ENCODE measurements at regions not wholly inside any gene's neighbourhood (a gene's known extent, or its start where the extent isn't known, plus 50 kb on each side); places are given as distances from the start of the nearest gene placed in this dataset.

GRCh38 chr11:93902921-93903320 is 52.5 kb upstream of the VSTM5 start:
- TF ChIP-seq EZH2phosphoT487 (IDR thresholded peaks at IDR 0.05; ENCODE audit: low read length) (no peak), EZH2 (optimal IDR thresholded peaks at IDR 0.05; ENCODE audit: low read depth, low read length) (no peak), CTCF (IDR thresholded peaks at IDR 0.05; ENCODE audit: low read length) (no peak)
- Histone ChIP-seq H3K9me2 (replicated peaks; ENCODE audit: insufficient read depth, low read length) (no peaks in the 10 kb centered on the region), H3K4me1 (ENCODE audit: low read length) (no peaks in the 10 kb centered on the region), H3K9me3 (replicated peaks; ENCODE audit: insufficient read depth, low read length) (no peaks in the 10 kb centered on the region), H3K9ac (ENCODE audit: low read length) (no peak overlapping the region), H3F3A (ENCODE audit: insufficient read depth, low read length) (no peaks in the 10 kb centered on the region), H3K4me3 (ENCODE audit: low read length) (no peak overlapping the region), H3K4me2 (ENCODE audit: low read depth, low read length) (no peak overlapping the region), H3K27me3 (replicated peaks; ENCODE audit: insufficient read depth, low read length) (no peaks in the 10 kb centered on the region), H3K36me3 (replicated peaks; ENCODE audit: insufficient read depth, low read length) (no peaks in the 10 kb centered on the region), H2AFZ (ENCODE audit: low read length) (no peak overlapping the region), H3K27ac (ENCODE audit: low read length) (no peak overlapping the region), H3K79me2 (ENCODE audit: low read length) (no peaks in the 10 kb centered on the region), H4K20me1 (ENCODE audit: insufficient read depth, low read length) (no peaks in the 10 kb centered on the region)
- no peak for DNase-seq

- Histone ChIP-seq H3F3A (ENCODE audit: insufficient read depth, low read length) (no peaks in the 10 kb centered on the region), H3K4me1 (ENCODE audit: low read length) (peaks cover 4% of the 10 kb centered on the region; the same call in 1 of the 2 replicates), H3K9me2 (replicated peaks; ENCODE audit: insufficient read depth, low read length) (no peaks in the 10 kb centered on the region), H3K4me3 (ENCODE audit: low read length) (no peak overlapping the region), H3K79me2 (ENCODE audit: low read length) (no peaks in the 10 kb centered on the region), H3K4me2 (ENCODE audit: low read depth, low read length) (no peak overlapping the region), H3K36me3 (replicated peaks; ENCODE audit: insufficient read depth, low read length) (no peaks in the 10 kb centered on the region), H4K20me1 (ENCODE audit: insufficient read depth, low read length) (no peaks in the 10 kb centered on the region), H3K9me3 (replicated peaks; ENCODE audit: insufficient read depth, low read length) (no peaks in the 10 kb centered on the region), H3K9ac (ENCODE audit: low read length) (no peak overlapping the region), H3K27ac (ENCODE audit: low read length) (no peak overlapping the region), H3K27me3 (replicated peaks; ENCODE audit: insufficient read depth, low read length) (no peaks in the 10 kb centered on the region), H2AFZ (ENCODE audit: low read length) (no peak overlapping the region)
- TF ChIP-seq EZH2phosphoT487 (IDR thresholded peaks at IDR 0.05; ENCODE audit: low read length), result no peak
- TF ChIP-seq EZH2 (optimal IDR thresholded peaks at IDR 0.05; ENCODE audit: low read depth, low read length), result no peak
- no peak for TF ChIP-seq CTCF (IDR thresholded peaks at IDR 0.05; ENCODE audit: low read length)
- DNase-seq, result no peak
Observed at GRCh38 chr11:93903989-93904388, 53.6 kb upstream of the VSTM5 start.

- H3K9me2 ChIP-seq (replicated peaks; ENCODE audit: insufficient read depth, low read length), result no peaks in the 10 kb centered on the region
- H3K4me2 ChIP-seq (ENCODE audit: low read depth, low read length), result no peak overlapping the region
- TF ChIP-seq EZH2 (optimal IDR thresholded peaks at IDR 0.05; ENCODE audit: low read depth, low read length), result no peak
- no peak for TF ChIP-seq CTCF (IDR thresholded peaks at IDR 0.05; ENCODE audit: low read length)
- TF ChIP-seq EZH2phosphoT487 (IDR thresholded peaks at IDR 0.05; ENCODE audit: low read length), result no peak
- H3K36me3 ChIP-seq (replicated peaks; ENCODE audit: insufficient read depth, low read length), result no peaks in the 10 kb centered on the region
- no peak overlapping the region for H2AFZ ChIP-seq (ENCODE audit: low read length)
- H4K20me1 ChIP-seq (ENCODE audit: insufficient read depth, low read length), result no peaks in the 10 kb centered on the region
- no peak overlapping the region for H3K9ac ChIP-seq (ENCODE audit: low read length)
- H3K9me3 ChIP-seq (replicated peaks; ENCODE audit: insufficient read depth, low read length), result no peaks in the 10 kb centered on the region
- no peak overlapping the region for H3K27ac ChIP-seq (ENCODE audit: low read length)
- H3K4me3 ChIP-seq (ENCODE audit: low read length), result no peak overlapping the region
- H3K79me2 ChIP-seq (ENCODE audit: low read length), result no peaks in the 10 kb centered on the region
- H3F3A ChIP-seq (ENCODE audit: insufficient read depth, low read length), result no peaks in the 10 kb centered on the region
- no peaks in the 10 kb centered on the region for H3K27me3 ChIP-seq (replicated peaks; ENCODE audit: insufficient read depth, low read length)
- peaks cover 6% of the 10 kb centered on the region; the same call in 1 of the 2 replicates for H3K4me1 ChIP-seq (ENCODE audit: low read length)
- DNase-seq, result no peak
Observed at GRCh38 chr11:93904716-93905115, 54.3 kb upstream of the VSTM5 start.

All from MM.1S (cell line).